Epithelial cell of esophagus (primary cell): ENCODE measurements at regions not wholly inside any gene's neighbourhood (a gene's known extent, or its start where the extent isn't known, plus 50 kb on each side); places are given as distances from the start of the nearest gene placed in this dataset.

Experiments used
- DNase-seq: peaks from one replicate; pipeline ENCODE4 v3.0.0; 2010; ENCODE audit warnings: low read depth
- H3K4me3 ChIP-seq: 2 replicates; pipeline ENCODE4 v1.5.1; 2011; ENCODE audit warnings: mild to moderate bottlenecking, low read length, control low read depth
- TF ChIP-seq, protein P1 (sequence below): IDR thresholded peaks from 2 replicates; pipeline ENCODE4 v1.5.1; 2011; ENCODE audit warnings: low read depth, mild to moderate bottlenecking, low read length, control low read depth, inconsistent platforms; ENCODE audit not compliant: insufficient read depth; ENCODE audit errors: missing control alignments

DNA sequence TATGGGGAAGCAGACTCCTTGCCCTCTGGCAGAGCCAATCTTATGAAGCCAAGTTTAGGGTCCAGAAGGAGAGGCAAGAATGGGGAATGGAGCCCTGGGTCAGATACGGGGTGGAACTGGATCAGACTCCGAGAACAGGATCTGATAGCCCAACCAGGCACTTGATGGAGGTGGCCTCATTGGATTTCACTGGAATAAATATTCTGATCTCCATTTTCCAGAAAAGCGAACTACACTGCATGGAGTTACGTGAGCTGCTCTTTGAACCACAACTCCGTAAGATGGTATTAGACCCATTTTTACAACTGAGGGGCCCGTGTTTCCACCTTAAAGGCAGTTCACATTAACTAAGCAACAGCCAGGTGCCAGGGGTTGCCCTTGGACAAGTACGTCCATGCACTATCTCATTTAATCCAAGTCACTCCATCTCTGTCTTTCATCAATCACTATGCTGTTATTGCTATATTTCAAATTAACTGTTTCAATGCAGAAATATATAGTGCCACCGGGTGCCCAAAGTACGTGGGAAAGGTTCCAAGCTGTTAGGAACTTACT is 155.2 kb downstream of the BCL11B start:
- TF ChIP-seq, protein P1, sequence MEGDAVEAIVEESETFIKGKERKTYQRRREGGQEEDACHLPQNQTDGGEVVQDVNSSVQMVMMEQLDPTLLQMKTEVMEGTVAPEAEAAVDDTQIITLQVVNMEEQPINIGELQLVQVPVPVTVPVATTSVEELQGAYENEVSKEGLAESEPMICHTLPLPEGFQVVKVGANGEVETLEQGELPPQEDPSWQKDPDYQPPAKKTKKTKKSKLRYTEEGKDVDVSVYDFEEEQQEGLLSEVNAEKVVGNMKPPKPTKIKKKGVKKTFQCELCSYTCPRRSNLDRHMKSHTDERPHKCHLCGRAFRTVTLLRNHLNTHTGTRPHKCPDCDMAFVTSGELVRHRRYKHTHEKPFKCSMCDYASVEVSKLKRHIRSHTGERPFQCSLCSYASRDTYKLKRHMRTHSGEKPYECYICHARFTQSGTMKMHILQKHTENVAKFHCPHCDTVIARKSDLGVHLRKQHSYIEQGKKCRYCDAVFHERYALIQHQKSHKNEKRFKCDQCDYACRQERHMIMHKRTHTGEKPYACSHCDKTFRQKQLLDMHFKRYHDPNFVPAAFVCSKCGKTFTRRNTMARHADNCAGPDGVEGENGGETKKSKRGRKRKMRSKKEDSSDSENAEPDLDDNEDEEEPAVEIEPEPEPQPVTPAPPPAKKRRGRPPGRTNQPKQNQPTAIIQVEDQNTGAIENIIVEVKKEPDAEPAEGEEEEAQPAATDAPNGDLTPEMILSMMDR: no peak
- no peak for DNase-seq
- H3K4me3 ChIP-seq: no peak overlapping the region

DNA sequence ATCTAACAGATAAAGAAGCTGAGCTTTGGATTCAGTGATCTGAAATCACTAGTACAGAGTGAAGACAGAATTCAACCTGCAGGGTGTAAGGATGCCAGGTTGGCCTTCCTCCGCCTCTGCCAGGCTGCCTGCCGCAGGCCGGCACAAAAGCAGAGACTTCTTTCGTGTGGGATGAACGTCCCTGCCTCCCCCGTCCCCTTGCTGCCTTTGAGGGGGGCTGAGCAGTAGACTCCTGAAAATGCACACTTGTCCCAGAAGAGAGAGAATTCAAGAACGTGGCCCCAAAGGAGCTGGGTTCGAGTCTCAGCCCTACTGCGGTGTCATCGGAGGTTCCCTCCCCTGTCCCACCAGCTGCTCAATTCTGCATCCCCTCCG is 154.3 kb downstream of the BCL11B start:
- no peak for DNase-seq
- H3K4me3 ChIP-seq: no peak overlapping the region
- TF ChIP-seq, protein P1: no peak

DNA sequence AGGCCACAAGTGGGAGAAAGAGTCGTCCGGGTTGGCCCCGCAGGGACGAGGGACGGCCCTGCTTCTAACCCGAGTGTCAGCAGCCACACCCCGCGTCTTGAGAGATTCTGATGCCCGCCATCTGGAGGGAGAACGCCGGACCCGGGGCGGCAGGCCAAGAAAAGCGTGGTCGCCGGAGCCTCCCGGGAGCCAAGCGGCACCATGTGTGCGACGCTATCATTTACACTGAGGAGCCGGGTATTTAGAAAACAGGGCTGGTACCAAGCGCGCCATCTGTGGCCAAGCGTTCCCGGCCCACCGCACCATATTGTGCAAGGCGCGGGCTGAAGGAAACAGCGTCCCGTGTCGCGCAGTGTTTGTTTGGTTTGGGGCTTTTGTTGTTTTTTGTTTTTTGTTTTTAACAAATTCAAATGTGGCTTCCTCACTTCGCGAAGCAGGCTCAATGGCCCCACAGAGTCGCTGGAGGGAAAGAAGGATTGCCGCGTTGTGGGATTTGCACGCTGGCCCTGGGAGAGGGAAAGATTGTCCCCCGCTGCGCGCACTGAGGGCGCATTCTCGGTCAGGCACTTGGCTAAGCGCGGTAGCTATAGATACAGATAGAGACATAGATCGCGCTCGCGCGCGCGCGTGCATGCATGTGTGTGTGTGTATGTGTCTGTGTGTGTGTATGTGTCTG is 153.8 kb downstream of the BCL11B start:
- TF ChIP-seq, protein P1: peak; percentile 11
- DNase-seq: no peak
- peak overlapping the region; percentile 4 for H3K4me3 ChIP-seq

DNA sequence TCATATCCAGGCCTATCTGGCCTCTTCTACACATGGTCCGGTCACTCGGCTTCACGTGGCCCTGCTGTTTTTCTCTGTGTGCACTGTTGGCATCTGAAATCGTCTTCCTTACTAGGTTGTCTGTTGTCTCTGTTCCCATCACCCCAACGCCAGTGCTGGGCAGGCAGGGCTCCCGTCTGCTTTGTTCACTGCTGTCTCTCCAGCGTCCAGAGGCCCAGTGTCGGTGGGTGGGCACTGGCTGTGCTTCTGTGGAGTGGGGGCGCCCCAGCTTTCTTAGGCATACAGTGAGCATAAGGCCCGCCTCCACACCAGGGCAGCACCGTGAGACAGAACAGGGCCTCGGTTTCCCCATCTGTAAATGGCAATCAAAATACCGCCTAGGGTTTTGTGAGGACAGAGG is 153.1 kb downstream of the BCL11B start:
- no peak overlapping the region for H3K4me3 ChIP-seq
- no peak for DNase-seq
- TF ChIP-seq, protein P1: no peak
